Kidney (tissue), 13 donors: ENCODE measurements at regions not wholly inside any gene's neighbourhood (a gene's known extent, or its start where the extent isn't known, plus 50 kb on each side); places are given as distances from the start of the nearest gene placed in this dataset.

Experiments used
- DNase-seq, 5 donors: peaks; one replicate each; pipeline ENCODE4 v3.0.0-alpha.2; 2013 to 2020
- FAIRE-seq: peaks from 2 replicates; lab custom pipeline; 2012; peaks lifted over from hg19 to GRCh38; lab: Jason Lieb, UNC
- H3K27ac ChIP-seq, 2 donors: one replicate each; pipeline ENCODE4 v1.7.0; 2013; ENCODE audit warnings: low read depth in 2 of 2, low read length in 2 of 2, inconsistent platforms in 1 of 2
- H3K27me3 ChIP-seq: one replicate; pipeline ENCODE4 v1.7.1; 2013; ENCODE audit warnings: low read length, inconsistent platforms; ENCODE audit not compliant: control insufficient read depth, insufficient read depth
- H3K36me3 ChIP-seq, 3 donors: one replicate each; pipeline versions ENCODE4 v1.7.0 to v1.7.1; 2013; ENCODE audit warnings: low read length in 3 of 3, control low read depth in 1 of 3, inconsistent platforms in 1 of 3; ENCODE audit not compliant: insufficient read depth in 3 of 3, control insufficient read depth in 2 of 3
- H3K4me1 ChIP-seq, 3 donors: one replicate each; pipeline versions ENCODE4 v1.7.0 to v1.7.1; 2013; ENCODE audit warnings: low read length in 3 of 3, inconsistent platforms in 1 of 3, low read depth in 1 of 3; ENCODE audit not compliant: control insufficient read depth in 2 of 3, insufficient read depth in 2 of 3
- H3K4me3 ChIP-seq, 3 donors: one replicate each; pipeline versions ENCODE4 v1.7.0 to v1.8.1; 2013; ENCODE audit warnings: low read length in 3 of 3, control low read depth in 1 of 3, inconsistent platforms in 1 of 3
- H3K9ac ChIP-seq, 3 donors: one replicate each; pipeline versions ENCODE4 v1.7.0 to v1.7.1; 2013; ENCODE audit warnings: low read length in 3 of 3, control low read depth in 1 of 3, inconsistent platforms in 1 of 3
- H3K9me3 ChIP-seq, 3 donors: one replicate each; pipeline versions ENCODE4 v1.7.0 to v1.7.1; 2013; ENCODE audit warnings: low read length in 3 of 3, control low read depth in 1 of 3, inconsistent platforms in 1 of 3; ENCODE audit not compliant: control insufficient read depth in 2 of 3, insufficient read depth in 1 of 3
- intact Hi-C: fragments of 100-400 bp; cut with DNase I; formaldehyde crosslinking; loops from one replicate; pipeline ENCODE4 v1.11.1; 2022
- TF ChIP-seq, protein P1 (sequence below): IDR thresholded peaks from 3 replicates; pipeline ENCODE4 v1.5.1; 2012; ENCODE audit warnings: mild to moderate bottlenecking, moderate library complexity, borderline replicate concordance; ENCODE audit not compliant: insufficient read depth; ENCODE audit errors: extremely low read depth
- donor health status: control.
- donor health status: control.
- donor health status: control.
- donor health status: control.
- donor health status: control.
- donor health status: DM: yes; HTN: yes; CAD: no.
- donor health status: Normal renal cell carcinoma (clear cell type).

DNA sequence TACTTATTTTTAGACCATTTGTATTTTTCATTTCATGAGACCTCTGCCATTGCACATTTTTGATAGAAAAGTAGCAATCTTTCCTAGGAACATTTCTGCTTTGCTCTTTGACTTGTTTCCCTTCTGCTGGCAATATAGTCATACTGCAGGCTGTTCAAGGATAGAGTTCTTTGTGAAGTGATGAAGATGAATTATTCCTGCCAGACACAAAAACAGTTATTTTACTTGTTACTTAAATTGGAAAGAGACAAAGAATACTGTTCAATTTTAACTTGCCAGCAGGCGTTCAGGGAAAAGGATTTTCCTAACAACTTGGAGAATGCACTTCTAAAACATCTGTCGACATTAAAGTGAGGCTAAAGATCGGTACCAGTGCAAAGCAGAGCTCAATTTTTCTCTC is 251.7 kb upstream of the ACTBL2 start:
- Histone ChIP-seq H3K4me3 (no peak overlapping the region), H3K27me3 (no peaks in the 10 kb centered on the region), H3K27ac (no peak overlapping the region), H3K4me1 (peaks cover 0 to 2% (median 0%) of the 10 kb centered on the region in 3 donors), H3K9me3 (no peaks in the 10 kb centered on the region), H3K36me3 (no peaks in the 10 kb centered on the region), H3K9ac (no peak overlapping the region)
- FAIRE-seq = no peak
- DNase-seq = no peak
- TF ChIP-seq, protein P1, sequence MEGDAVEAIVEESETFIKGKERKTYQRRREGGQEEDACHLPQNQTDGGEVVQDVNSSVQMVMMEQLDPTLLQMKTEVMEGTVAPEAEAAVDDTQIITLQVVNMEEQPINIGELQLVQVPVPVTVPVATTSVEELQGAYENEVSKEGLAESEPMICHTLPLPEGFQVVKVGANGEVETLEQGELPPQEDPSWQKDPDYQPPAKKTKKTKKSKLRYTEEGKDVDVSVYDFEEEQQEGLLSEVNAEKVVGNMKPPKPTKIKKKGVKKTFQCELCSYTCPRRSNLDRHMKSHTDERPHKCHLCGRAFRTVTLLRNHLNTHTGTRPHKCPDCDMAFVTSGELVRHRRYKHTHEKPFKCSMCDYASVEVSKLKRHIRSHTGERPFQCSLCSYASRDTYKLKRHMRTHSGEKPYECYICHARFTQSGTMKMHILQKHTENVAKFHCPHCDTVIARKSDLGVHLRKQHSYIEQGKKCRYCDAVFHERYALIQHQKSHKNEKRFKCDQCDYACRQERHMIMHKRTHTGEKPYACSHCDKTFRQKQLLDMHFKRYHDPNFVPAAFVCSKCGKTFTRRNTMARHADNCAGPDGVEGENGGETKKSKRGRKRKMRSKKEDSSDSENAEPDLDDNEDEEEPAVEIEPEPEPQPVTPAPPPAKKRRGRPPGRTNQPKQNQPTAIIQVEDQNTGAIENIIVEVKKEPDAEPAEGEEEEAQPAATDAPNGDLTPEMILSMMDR = no peak
- intact Hi-C loops = no loop called here

DNA sequence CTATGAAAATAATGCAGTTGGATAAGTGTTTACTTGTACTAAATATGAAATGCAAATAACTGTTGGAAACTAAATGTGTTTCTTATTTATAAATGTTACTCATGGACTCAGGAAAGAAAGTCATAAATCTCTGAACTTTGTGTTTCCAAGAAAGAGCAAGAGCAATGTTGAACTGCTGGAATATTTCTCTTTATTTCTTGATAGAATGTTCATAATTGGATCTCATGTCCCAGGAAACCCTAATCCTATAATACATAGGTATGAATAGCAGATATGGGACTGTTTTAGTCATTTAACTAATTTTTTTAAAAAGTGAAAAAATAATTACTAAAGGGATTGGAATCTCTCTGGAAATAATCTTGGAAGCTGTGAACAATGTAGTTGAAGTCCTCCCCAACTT is 245.0 kb upstream of the ACTBL2 start:
- DNase-seq (no peak), FAIRE-seq (no peak)
- TF ChIP-seq, protein P1 = no peak
- no peaks in the 10 kb centered on the region for H3K36me3 ChIP-seq
- intact Hi-C loops = no loop called here
- no peaks in the 10 kb centered on the region for H3K27me3 ChIP-seq
- H3K9me3 ChIP-seq = no peaks in the 10 kb centered on the region
- no peaks in the 10 kb centered on the region for H3K4me1 ChIP-seq
- no peak overlapping the region for H3K4me3 ChIP-seq
- H3K9ac ChIP-seq = no peak overlapping the region
- no peak overlapping the region for H3K27ac ChIP-seq

DNA sequence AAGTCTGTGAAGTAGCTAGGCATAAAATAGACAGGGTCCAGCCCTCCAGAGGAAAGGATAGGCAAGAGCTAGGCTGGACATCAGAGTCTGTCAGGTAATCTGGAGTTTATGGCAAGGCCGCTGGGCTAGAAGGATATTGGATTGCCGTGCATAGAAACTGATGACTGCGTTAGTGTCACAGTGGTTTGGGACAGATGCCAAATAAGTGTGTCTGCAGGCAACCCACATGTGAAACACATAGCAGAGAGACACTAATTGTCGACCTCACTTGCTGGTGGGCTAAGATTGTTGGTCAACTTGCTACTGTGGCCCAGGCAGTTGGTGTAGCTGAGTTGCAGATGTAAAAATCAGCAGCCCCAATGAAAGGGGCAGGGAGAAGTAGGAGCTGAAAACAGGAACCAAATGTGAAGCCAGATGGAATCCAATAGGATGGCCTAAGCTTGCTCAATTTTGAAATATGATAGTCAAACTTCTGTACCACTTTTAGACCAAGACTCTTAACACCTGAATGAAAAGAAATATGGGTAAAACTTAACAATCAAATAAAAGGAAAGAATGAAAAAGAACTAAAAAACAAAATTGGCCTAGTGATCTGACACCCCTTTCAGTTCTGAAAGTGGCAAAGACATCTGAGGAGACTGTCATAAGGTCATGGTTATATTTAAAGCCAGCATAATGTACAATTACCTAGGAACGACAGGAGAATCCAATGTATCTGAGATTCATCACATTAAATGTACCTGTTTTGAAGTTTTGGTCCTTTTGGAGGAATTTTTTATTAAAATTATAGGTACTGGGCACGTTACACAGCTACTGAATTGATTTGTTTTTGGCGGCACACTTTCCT is 243.3 kb upstream of the ACTBL2 start:
- TF ChIP-seq, protein P1 = no peak

DNA sequence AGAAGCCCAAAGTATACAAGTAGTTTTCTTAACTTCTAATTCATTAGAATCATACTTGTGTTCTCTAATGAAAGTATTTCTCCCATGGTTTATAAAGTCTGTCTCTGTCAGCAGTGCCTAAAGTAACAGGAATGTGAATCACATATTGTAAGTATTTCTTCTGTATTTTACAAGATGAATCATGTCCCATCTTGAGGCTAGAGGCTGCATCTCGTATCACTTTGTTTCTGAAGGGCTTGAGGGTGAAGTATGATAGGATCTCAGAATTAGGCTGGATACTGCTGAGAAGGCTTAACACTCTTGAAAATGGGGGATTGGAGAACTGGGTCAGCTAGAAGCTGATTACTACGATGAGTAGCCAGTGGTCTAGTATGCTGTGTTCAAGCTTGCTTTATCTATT is 242.2 kb upstream of the ACTBL2 start:
- Histone ChIP-seq H3K4me3 (no peak overlapping the region), H3K9me3 (no peaks in the 10 kb centered on the region), H3K36me3 (no peaks in the 10 kb centered on the region), H3K27ac (no peak overlapping the region), H3K9ac (no peak overlapping the region), H3K4me1 (no peaks in the 10 kb centered on the region), H3K27me3 (no peaks in the 10 kb centered on the region)
- intact Hi-C loops = no loop called here
- no peak for DNase-seq
- no peak for FAIRE-seq
- TF ChIP-seq, protein P1 = no peak

More for the DNA sequence above, 243.3 kb upstream of the ACTBL2 start:
- H3K4me1 ChIP-seq = no peaks in the 10 kb centered on the region
- no peaks in the 10 kb centered on the region for H3K36me3 ChIP-seq
- no peak overlapping the region for H3K27ac ChIP-seq
- no peak for FAIRE-seq
- intact Hi-C loops = no loop called here
- no peak overlapping the region for H3K4me3 ChIP-seq
- H3K9me3 ChIP-seq = no peaks in the 10 kb centered on the region
- no peaks in the 10 kb centered on the region for H3K27me3 ChIP-seq
- DNase-seq = no peak
- no peak overlapping the region for H3K9ac ChIP-seq
